ENCODE measurements at regions not wholly inside any gene's neighbourhood (a gene's known extent, or its start where the extent isn't known, plus 50 kb on each side); places are given as distances from the start of the nearest gene placed in this dataset.
"Not testable (repeated sequence)": the region's sequence is repeated elsewhere in the genome, so short reads cannot be mapped to it uniquely, and the experiment has no call there.

GRCh38 chr4:138389976-138390685 is 148.0 kb upstream of the SLC7A11 start:
- no peak for DNase-seq
- 36 to 56% methylated on average over 2 of the region's 2 CpGs for WGBS, 2 donors
- intact Hi-C loops (cut with DNase I), result no loop called here

GRCh38 chr4:138374947-138375346 is 132.8 kb upstream of the SLC7A11 start:
- no peak for DNase-seq
- Histone ChIP-seq H3K27ac (no peak overlapping the region), H3K36me3 (no peaks in the 10 kb centered on the region)

More at GRCh38 chr4:138389976-138390685, 148.0 kb upstream of the SLC7A11 start:
- no peaks in the 10 kb centered on the region for H3K27me3 ChIP-seq
- no peaks in the 10 kb centered on the region for H3K36me3 ChIP-seq
- H3K27ac ChIP-seq, result no peak overlapping the region
- H3K4me1 ChIP-seq, result no peaks in the 10 kb centered on the region
- no peak overlapping the region for H3K4me3 ChIP-seq
- no peaks in the 10 kb centered on the region for H3K9me3 ChIP-seq
- TF ChIP-seq POLR2A (IDR thresholded peaks at IDR 0.05) (no peak), CTCF (IDR thresholded peaks at IDR 0.05) (no peak)

GRCh38 chr4:138367942-138368341 is 125.8 kb upstream of the SLC7A11 start:
- intact Hi-C loops (cut with DNase I), result no loop called here
- Histone ChIP-seq H3K27ac (no peak overlapping the region), H3K36me3 (no peaks in the 10 kb centered on the region), H3K4me1 (no peaks in the 10 kb centered on the region), H3K9me3 (no peaks in the 10 kb centered on the region), H3K4me3 (no peak overlapping the region), H3K27me3 (no peaks in the 10 kb centered on the region)
- no peak for DNase-seq
- TF ChIP-seq CTCF (IDR thresholded peaks at IDR 0.05), result no peak
- TF ChIP-seq POLR2A (IDR thresholded peaks at IDR 0.05), result no peak

More at GRCh38 chr4:138374947-138375346, 132.8 kb upstream of the SLC7A11 start:
- Histone ChIP-seq H3K9me3 (peaks cover 0 to 7% (median 6%) of the 10 kb centered on the region in 3 donors), H3K27me3 (no peaks in the 10 kb centered on the region), H3K4me1 (no peaks in the 10 kb centered on the region), H3K4me3 (no peak overlapping the region)
- TF ChIP-seq CTCF (IDR thresholded peaks at IDR 0.05) (no peak), POLR2A (IDR thresholded peaks at IDR 0.05) (no peak)
- 87 to 92% methylated on average over 1 of the region's 1 CpG for WGBS, 2 donors
- intact Hi-C loops (cut with DNase I), result no loop called here

GRCh38 chr4:138352446-138352845 is 110.3 kb upstream of the SLC7A11 start:
- H3K4me1 ChIP-seq, result not testable (repeated sequence)

GRCh38 chr4:138348055-138348454 is 105.9 kb upstream of the SLC7A11 start:
- Histone ChIP-seq H3K27ac (no peak overlapping the region), H3K9me3 (no peaks in the 10 kb centered on the region), H3K4me1 (no peaks in the 10 kb centered on the region), H3K36me3 (no peaks in the 10 kb centered on the region), H3K4me3 (no peak overlapping the region), H3K27me3 (no peaks in the 10 kb centered on the region)
- intact Hi-C loops (cut with DNase I), result no loop called here
- no peak for DNase-seq
- TF ChIP-seq CTCF (IDR thresholded peaks at IDR 0.05), result no peak
- TF ChIP-seq POLR2A (IDR thresholded peaks at IDR 0.05), result no peak
- WGBS, 2 donors, result 19 to 70% methylated on average over 2 to 3 of the region's 3 CpGs

More at GRCh38 chr4:138352446-138352845, 110.3 kb upstream of the SLC7A11 start:
- H3K27ac ChIP-seq; intact Hi-C loops (cut with DNase I); H3K36me3 ChIP-seq; H3K4me3 ChIP-seq; H3K27me3 ChIP-seq; DNase-seq: not testable (repeated sequence)
- 87 to 92% methylated on average over 3 of the region's 3 CpGs for WGBS, 2 donors
- peaks cover 0 to 11% (median 0%) of the 10 kb centered on the region in 3 donors for H3K9me3 ChIP-seq

GRCh38 chr4:138347561-138347960 is 105.4 kb upstream of the SLC7A11 start:
- H3K27ac ChIP-seq, result no peak overlapping the region
- no peaks in the 10 kb centered on the region for H3K36me3 ChIP-seq
- intact Hi-C loops (cut with DNase I), result no loop called here
- no peaks in the 10 kb centered on the region for H3K27me3 ChIP-seq
- H3K4me1 ChIP-seq, result no peaks in the 10 kb centered on the region
- DNase-seq, result no peak
- H3K4me3 ChIP-seq, result no peak overlapping the region
- TF ChIP-seq POLR2A (IDR thresholded peaks at IDR 0.05) (no peak), CTCF (IDR thresholded peaks at IDR 0.05) (no peak)
- no peaks in the 10 kb centered on the region for H3K9me3 ChIP-seq

Data from esophagus squamous epithelium (tissue), 5 donors.